ENCODE measurements at regions not wholly inside any gene's neighbourhood (a gene's known extent, or its start where the extent isn't known, plus 50 kb on each side); places are given as distances from the start of the nearest gene placed in this dataset.
"Not testable (repeated sequence)": the region's sequence is repeated elsewhere in the genome, so short reads cannot be mapped to it uniquely, and the experiment has no call there.

- intact Hi-C loops (cut with DNase I): no loop called here
- no peak for DNase-seq (ENCODE audit: extremely low spot score)
- 61% methylated on average over 4 of the region's 4 CpGs for WGBS
Observed at GRCh38 chr1:157312082-157312812, 174.1 kb upstream of the ETV3 start.

DNA sequence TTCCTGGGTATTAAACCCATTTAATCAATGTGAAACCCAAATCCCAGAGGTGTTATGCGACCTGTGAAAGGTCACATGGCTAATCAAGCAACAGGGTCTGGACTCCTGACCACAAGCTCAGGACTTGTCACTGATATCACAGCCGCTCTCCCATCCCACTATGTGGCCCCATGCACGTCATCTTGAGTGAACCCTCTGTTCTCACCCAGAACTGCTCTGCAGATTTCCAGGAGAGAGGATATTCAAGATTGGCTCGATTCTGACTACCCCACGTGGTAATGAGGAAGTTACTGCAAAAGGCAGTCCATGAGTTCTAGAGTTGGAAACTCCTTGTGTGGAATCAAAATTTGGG is 173.5 kb upstream of the ETV3 start:
- intact Hi-C loops (cut with DNase I): no loop called here
- Histone ChIP-seq H3K4me1 (peaks cover 0 to 6% (median 0%) of the 10 kb centered on the region in 4 donors), H3K36me3 (no peaks in the 10 kb centered on the region), H3K9me3 (peaks cover 0 to 6% (median 3%) of the 10 kb centered on the region in 4 donors), H3K4me3 (no peak overlapping the region), H3K27me3 (peaks cover 0 to 16% (median 0%) of the 10 kb centered on the region in 4 donors), H3K27ac (replicated peaks in 1 of 4) (no peak overlapping the region)
- 73% methylated on average over 5 of the region's 5 CpGs for WGBS
- DNase-seq (ENCODE audit: extremely low spot score): no peak
- no peak for TF ChIP-seq POLR2A (IDR thresholded peaks at IDR 0.05; ENCODE audit: low read depth)

More at GRCh38 chr1:157312082-157312812, 174.1 kb upstream of the ETV3 start:
- H3K36me3 ChIP-seq: no peaks in the 10 kb centered on the region
- H3K4me1 ChIP-seq: peaks cover 0 to 6% (median 0%) of the 10 kb centered on the region in 4 donors
- TF ChIP-seq CTCF (IDR thresholded peaks at IDR 0.05) (no peak), POLR2AphosphoS5 (IDR thresholded peaks at IDR 0.05) (no peak), POLR2A (IDR thresholded peaks at IDR 0.05; ENCODE audit: low read depth) (no peak), EP300 (IDR thresholded peaks at IDR 0.05) (no peak)
- H3K27me3 ChIP-seq: peaks cover 0 to 16% (median 0%) of the 10 kb centered on the region in 4 donors
- H3K4me3 ChIP-seq: no peak overlapping the region
- H3K9me3 ChIP-seq: peaks cover 0 to 11% (median 8%) of the 10 kb centered on the region in 4 donors
- no peak overlapping the region for H3K27ac ChIP-seq (replicated peaks in 1 of 4)

DNA sequence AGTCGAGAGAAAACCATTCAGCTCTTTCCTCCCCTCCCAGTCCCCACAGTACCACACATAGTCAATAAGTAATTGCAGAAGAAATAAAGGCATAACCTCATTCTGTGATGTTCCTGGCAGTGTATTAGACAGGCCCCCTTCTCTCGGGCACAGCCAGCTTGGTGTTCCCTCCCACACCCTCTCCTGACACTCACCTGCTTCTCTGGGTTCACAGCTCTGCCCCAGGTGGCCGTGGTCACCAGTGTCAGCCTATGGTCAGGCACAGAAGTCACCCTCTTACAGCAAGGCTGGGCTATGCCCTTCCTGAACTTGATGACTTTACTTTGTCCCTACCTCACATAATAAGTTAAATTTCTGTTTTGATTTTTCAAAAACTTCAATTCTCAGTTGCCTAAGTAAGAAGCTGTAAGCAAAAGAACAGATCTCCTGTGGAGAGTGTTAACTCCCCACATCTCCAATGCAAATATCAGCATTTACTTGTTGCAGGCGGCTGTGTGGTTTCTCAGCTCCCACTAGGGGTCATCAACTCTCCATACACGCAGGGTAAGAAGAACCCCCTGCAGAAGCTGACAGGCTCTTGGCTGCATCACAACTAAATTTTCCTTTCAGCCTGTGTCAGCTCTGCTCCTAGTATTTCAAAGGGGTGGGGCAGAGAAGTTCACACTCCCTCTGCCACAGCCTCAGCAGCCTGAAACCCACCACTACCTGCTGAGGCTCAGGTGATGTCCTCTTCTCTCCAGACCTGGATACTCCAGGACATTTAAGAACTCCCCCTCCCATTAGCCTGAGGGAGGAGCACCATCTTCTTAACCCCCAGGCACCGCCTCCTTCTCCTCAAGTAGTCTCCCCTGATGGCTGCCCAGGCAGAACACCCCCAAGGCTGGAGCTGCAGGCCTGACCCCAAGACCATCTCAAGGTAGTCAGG is 172.9 kb upstream of the ETV3 start:
- intact Hi-C loops (cut with DNase I); H3K27ac ChIP-seq (replicated peaks in 1 of 4); DNase-seq (ENCODE audit: extremely low spot score); H3K36me3 ChIP-seq; H3K4me3 ChIP-seq; H3K4me1 ChIP-seq; H3K9me3 ChIP-seq: not testable (repeated sequence)
- H3K27me3 ChIP-seq: peaks cover 0 to 16% (median 0%) of the 10 kb centered on the region in 4 donors
- WGBS: 35% methylated on average over 6 of the region's 6 CpGs

DNA sequence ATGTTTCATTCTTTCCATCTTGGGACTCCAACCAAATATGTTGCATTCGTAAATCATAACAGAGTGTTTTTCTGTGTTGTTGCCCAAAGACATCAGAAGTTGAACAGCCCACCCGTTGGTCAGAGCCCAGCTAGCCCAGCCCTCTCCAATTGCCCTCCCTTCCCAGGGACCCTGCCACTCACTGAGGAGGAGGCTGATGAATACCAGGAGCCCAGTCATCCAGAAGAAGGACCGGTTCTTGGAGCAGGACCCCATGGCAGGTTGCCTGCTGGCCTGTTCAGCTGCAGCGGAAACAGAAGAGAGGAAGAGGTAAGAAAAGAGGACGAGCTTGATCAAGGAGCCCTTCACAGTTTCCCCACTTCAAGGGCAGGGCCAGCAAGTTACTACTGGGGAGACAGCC is 172.2 kb upstream of the ETV3 start:
- H3K36me3 ChIP-seq: no peaks in the 10 kb centered on the region
- peaks cover 0 to 6% (median 0%) of the 10 kb centered on the region in 4 donors for H3K4me1 ChIP-seq
- intact Hi-C loops (cut with DNase I): no loop called here
- no peak overlapping the region for H3K4me3 ChIP-seq
- no peaks in the 10 kb centered on the region for H3K9me3 ChIP-seq
- H3K27ac ChIP-seq (replicated peaks in 1 of 4): no peak overlapping the region
- peaks cover 0 to 14% (median 0%) of the 10 kb centered on the region in 4 donors for H3K27me3 ChIP-seq
- TF ChIP-seq EP300 (IDR thresholded peaks at IDR 0.05): no peak
- TF ChIP-seq POLR2A (IDR thresholded peaks at IDR 0.05; ENCODE audit: low read depth): no peak
- TF ChIP-seq CTCF (IDR thresholded peaks at IDR 0.05): no peak
- no peak for TF ChIP-seq POLR2AphosphoS5 (IDR thresholded peaks at IDR 0.05)
- WGBS: 39% methylated on average over 5 of the region's 5 CpGs
- DNase-seq (ENCODE audit: extremely low spot score): peak; percentile 90

GRCh38 chr1:157307491-157307890 is 169.3 kb upstream of the ETV3 start:
- intact Hi-C loops (cut with DNase I): no loop called here
- TF ChIP-seq CTCF (IDR thresholded peaks at IDR 0.05) (no peak), POLR2AphosphoS5 (IDR thresholded peaks at IDR 0.05) (no peak), EP300 (IDR thresholded peaks at IDR 0.05) (no peak), POLR2A (IDR thresholded peaks at IDR 0.05; ENCODE audit: low read depth) (no peak)
- no peak for DNase-seq (ENCODE audit: extremely low spot score)
- Histone ChIP-seq H3K4me1 (peaks cover 0 to 6% (median 0%) of the 10 kb centered on the region in 4 donors), H3K9me3 (no peaks in the 10 kb centered on the region), H3K36me3 (no peaks in the 10 kb centered on the region), H3K4me3 (no peak overlapping the region), H3K27ac (replicated peaks in 1 of 4) (no peak overlapping the region), H3K27me3 (peaks cover 0 to 4% (median 0%) of the 10 kb centered on the region in 4 donors)
- no CpG with 5 or more reads among the region's 1 CpG for WGBS
